Neural cell (in vitro differentiated cells): ENCODE measurements at regions not wholly inside any gene's neighbourhood (a gene's known extent, or its start where the extent isn't known, plus 50 kb on each side); places are given as distances from the start of the nearest gene placed in this dataset.

ENCODE experiments used
- CTCF ChIP-seq: fragments of 450-650 bp; IDR thresholded peaks from 2 replicates; pipeline ENCODE4 v1.5.1; 2014; ENCODE audit warnings: antibody characterized with exemption, mild to moderate bottlenecking, moderate library complexity; ENCODE audit not compliant: poor library complexity, severe bottlenecking
- EP300 ChIP-seq: fragments of 450-650 bp; conservative IDR thresholded peaks from 2 replicates; pipeline ENCODE4 v1.6.1; 2014; ENCODE audit warnings: antibody characterized with exemption, mild to moderate bottlenecking, moderate library complexity; ENCODE audit not compliant: poor library complexity, severe bottlenecking
- EZH2 ChIP-seq: fragments of 200-600, 300-800 bp; shearing (Covaris generic), sonication (generic); IDR thresholded peaks from 2 replicates; pipeline ENCODE4 v1.6.1; 2014; ENCODE audit warnings: antibody characterized with exemption, low read length, borderline replicate concordance, mild to moderate bottlenecking; ENCODE audit not compliant: insufficient read depth, poor library complexity, severe bottlenecking
- MXI1 ChIP-seq: fragments of 450-650 bp; conservative IDR thresholded peaks from 2 replicates; pipeline ENCODE4 v1.6.1; 2014; ENCODE audit warnings: antibody characterized with exemption, mild to moderate bottlenecking; ENCODE audit not compliant: poor library complexity, severe bottlenecking
- RAD21 ChIP-seq: fragments of 450-650 bp; conservative IDR thresholded peaks from 2 replicates; pipeline ENCODE4 v1.6.1; 2014; ENCODE audit warnings: antibody characterized with exemption, mild to moderate bottlenecking, moderate library complexity
- REST ChIP-seq: IDR thresholded peaks from 2 replicates; pipeline ENCODE4 v1.6.1; 2012; ENCODE audit warnings: borderline replicate concordance
- SMC3 ChIP-seq: fragments of 450-650 bp; conservative IDR thresholded peaks from 2 replicates; pipeline ENCODE4 v1.6.1; 2014; ENCODE audit warnings: antibody characterized with exemption, mild to moderate bottlenecking, moderate library complexity; ENCODE audit not compliant: poor library complexity

GRCh38 chr12:105483691-105484090 is 153.2 kb downstream of the C12orf75 start:
- no peak for TF ChIP-seq CTCF
- no peak for TF ChIP-seq EZH2
- no peak for TF ChIP-seq EP300
- TF ChIP-seq REST, result no peak
- no peak for TF ChIP-seq MXI1
- no peak for TF ChIP-seq SMC3
- no peak for TF ChIP-seq RAD21
